AG10803 (cell line): ENCODE measurements at regions not wholly inside any gene's neighbourhood (a gene's known extent, or its start where the extent isn't known, plus 50 kb on each side); places are given as distances from the start of the nearest gene placed in this dataset.

Experiments
- DNase-seq: peaks from one replicate; pipeline ENCODE4 v3.0.0; 2010; ENCODE audit warnings: low read depth
- H3K4me3 ChIP-seq: 2 replicates; pipeline ENCODE4 v1.5.1; 2011; ENCODE audit warnings: mild to moderate bottlenecking, low read length, control low read depth
- TF ChIP-seq, protein P1 (sequence below): conservative IDR thresholded peaks from 2 replicates; pipeline ENCODE4 v1.5.1; 2011; ENCODE audit warnings: mild to moderate bottlenecking, low read length, control low read depth, inconsistent platforms

DNA sequence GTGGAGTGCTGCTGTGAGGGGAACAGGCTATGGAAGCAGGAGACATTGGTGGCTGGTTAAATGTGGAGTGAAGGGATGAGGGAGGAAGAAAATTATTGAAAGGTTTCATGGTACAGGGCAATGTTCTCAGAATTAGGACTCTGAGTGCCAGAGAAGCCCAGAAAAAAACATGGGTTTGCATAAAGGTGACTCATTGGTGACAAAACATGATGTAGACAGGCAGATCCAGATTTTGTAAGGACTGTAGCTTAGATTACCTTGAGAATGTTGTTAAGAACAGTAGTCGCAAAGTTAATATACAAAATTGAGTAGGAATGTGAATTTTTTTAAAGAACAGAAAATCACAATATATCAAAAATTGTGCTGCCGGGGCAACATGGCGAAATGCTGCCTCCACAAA lies 134.9 kb upstream of the ZNF438 start:
- TF ChIP-seq, protein P1, sequence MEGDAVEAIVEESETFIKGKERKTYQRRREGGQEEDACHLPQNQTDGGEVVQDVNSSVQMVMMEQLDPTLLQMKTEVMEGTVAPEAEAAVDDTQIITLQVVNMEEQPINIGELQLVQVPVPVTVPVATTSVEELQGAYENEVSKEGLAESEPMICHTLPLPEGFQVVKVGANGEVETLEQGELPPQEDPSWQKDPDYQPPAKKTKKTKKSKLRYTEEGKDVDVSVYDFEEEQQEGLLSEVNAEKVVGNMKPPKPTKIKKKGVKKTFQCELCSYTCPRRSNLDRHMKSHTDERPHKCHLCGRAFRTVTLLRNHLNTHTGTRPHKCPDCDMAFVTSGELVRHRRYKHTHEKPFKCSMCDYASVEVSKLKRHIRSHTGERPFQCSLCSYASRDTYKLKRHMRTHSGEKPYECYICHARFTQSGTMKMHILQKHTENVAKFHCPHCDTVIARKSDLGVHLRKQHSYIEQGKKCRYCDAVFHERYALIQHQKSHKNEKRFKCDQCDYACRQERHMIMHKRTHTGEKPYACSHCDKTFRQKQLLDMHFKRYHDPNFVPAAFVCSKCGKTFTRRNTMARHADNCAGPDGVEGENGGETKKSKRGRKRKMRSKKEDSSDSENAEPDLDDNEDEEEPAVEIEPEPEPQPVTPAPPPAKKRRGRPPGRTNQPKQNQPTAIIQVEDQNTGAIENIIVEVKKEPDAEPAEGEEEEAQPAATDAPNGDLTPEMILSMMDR: no peak
- no peak overlapping the region for H3K4me3 ChIP-seq
- no peak for DNase-seq

GRCh38 chr10:31170636-31171035 lies 139.0 kb upstream of the ZNF438 start:
- H3K4me3 ChIP-seq: no peak overlapping the region
- TF ChIP-seq, protein P1: no peak
- no peak for DNase-seq

DNA sequence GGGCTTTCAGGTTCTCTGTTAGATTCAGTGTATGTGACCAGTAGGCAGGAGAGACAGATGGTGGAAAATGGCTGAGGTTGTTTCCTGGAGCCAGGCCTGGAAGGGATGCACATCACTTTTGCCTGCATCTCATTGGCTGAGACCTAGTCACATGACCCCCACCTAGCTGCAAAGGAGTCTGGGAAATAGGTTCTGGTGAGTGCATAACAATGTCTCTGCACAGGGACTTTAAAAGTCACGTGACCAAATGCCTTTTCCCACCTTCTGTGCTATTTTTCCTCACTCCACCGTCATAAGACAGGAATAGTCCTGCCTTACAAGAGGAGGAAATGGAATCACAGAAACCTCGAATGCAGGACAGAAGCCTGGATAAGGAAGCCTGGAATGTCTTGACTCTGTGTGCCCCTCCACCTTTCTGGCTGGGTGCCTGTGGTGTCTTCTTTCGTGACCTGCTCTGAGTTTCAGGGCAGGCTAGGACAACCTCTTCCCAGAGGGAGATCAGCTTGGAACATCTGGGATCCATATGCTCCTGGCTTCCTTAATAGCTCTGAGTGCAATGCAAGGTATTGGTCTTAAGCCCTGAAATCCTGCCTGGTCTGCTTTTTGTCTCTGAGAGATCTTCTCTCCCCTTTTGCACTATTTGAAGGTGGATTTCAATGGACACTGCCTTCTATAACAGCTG lies 139.9 kb upstream of the ZNF438 start:
- TF ChIP-seq, protein P1: no peak
- H3K4me3 ChIP-seq: no peak overlapping the region
- peak; percentile 91 for DNase-seq

GRCh38 chr10:31172925-31173324 lies 141.3 kb upstream of the ZNF438 start:
- no peak for DNase-seq
- TF ChIP-seq, protein P1: no peak
- no peak overlapping the region for H3K4me3 ChIP-seq

DNA sequence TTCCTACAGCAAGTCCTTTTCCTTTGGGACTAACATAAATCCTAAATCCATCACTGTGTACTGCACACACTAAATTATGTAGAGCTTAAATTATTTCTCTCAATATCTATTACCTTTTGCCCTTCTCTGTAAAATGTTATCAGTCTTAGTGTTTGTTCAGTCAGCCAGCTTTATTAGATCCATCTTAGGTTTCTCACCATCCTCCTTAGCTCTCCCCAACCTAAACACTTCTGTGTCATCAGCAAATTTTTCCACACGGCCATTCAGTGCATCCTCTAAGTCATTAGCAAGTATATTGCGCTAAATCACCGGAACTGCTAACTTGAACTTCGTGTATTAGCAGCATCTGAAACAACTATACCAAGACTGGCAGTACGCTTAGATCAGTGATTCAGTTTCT lies 142.1 kb upstream of the ZNF438 start:
- DNase-seq: no peak
- H3K4me3 ChIP-seq: no peak overlapping the region
- TF ChIP-seq, protein P1: no peak

GRCh38 chr10:31179091-31179680 lies 139.8 kb upstream of the ZEB1 start:
- TF ChIP-seq, protein P1: no peak
- DNase-seq: no peak
- no peak overlapping the region for H3K4me3 ChIP-seq
